Right lobe of liver (tissue), 6 donors: ENCODE measurements at regions not wholly inside any gene's neighbourhood (a gene's known extent, or its start where the extent isn't known, plus 50 kb on each side); places are given as distances from the start of the nearest gene placed in this dataset.
A peak's percentile ranks its signal among the peaks of the same experiment; 100 is the strongest.

Experiments used
- ATAC-seq, 4 donors: fragments of 200-7000 bp; cut with Tn5 transposase; one replicate each; pipeline ENCODE4 v1.9.1; 2020; ENCODE audit warnings: mild to moderate bottlenecking in 4 of 4, moderate library complexity in 4 of 4
- DNase-seq, 3 donors: peaks; one replicate each; pipeline ENCODE4 v3.0.0-alpha.2; 2020
- H3K27ac ChIP-seq, 3 donors: fragments of 200-600 bp; one replicate each; pipeline ENCODE4 v1.8.0; 2022
- H3K27me3 ChIP-seq, 2 donors: fragments of 200-600 bp; one replicate each; pipeline ENCODE4 v1.8.0; 2022
- H3K36me3 ChIP-seq, 4 donors: fragments of 200-600 bp; sonication (generic) in 1 of 4; one replicate each; pipeline versions ENCODE4 v1.5.1 to v1.8.0; 2017 to 2022; ENCODE audit warnings: control low read depth in 1 of 4
- H3K4me1 ChIP-seq, 4 donors: fragments of 200-600 bp; sonication (generic) in 1 of 4; one replicate each; pipeline versions ENCODE4 v1.5.1 to v1.8.0; 2017 to 2022; ENCODE audit warnings: control low read depth in 1 of 4
- H3K4me3 ChIP-seq, 3 donors: fragments of 200-600 bp; one replicate each; pipeline ENCODE4 v1.8.0; 2022
- H3K9me3 ChIP-seq, 4 donors: fragments of 200-600 bp; sonication (generic) in 1 of 4; one replicate each; pipeline versions ENCODE4 v1.5.1 to v1.8.0; 2017 to 2022; ENCODE audit warnings: control low read depth in 1 of 4
- POLR2A ChIP-seq: fragments of 450-650 bp; IDR thresholded peaks from one replicate; pipeline ENCODE4 v1.6.1; 2017; ENCODE audit warnings: antibody characterized with exemption, mild to moderate bottlenecking
- WGBS: methylation state at CpG from one replicate; pipeline ENCODE4 v1.1.6; 2018; ENCODE audit warnings: low coverage, low lambda C conversion rate; ENCODE audit not compliant: insufficient coverage; ENCODE audit errors: missing lambda C conversion rate; 5-methylcytosine and 5-hydroxymethylcytosine counted together
- intact Hi-C, 2 donors: fragments of 100-400 bp; cut with DNase I; formaldehyde crosslinking; loops; one replicate each; pipeline versions ENCODE4 v1.11.2 to v1.14.1; 2022
- TF ChIP-seq, protein P1 (sequence below), 4 donors: fragments of 200-600 bp in 3 of 4; fragments of 450-650 bp in 1 of 4; IDR thresholded peaks; one replicate each; pipeline versions ENCODE4 v1.5.1 to v1.8.0; 2016 to 2022; ENCODE audit warnings: antibody characterized with exemption in 4 of 4, mild to moderate bottlenecking in 2 of 4
- donor health status: DM: no; HTN: yes; CAD: no.
- donor health status: DM: no; HTN: no; CAD: no.
- donor health status: DM: no; HTN: no; CAD: no.
- donor health status: DM: no; HTN: yes; CAD: no.
- donor health status: DM: no; HTN: yes; CAD: no.

DNA sequence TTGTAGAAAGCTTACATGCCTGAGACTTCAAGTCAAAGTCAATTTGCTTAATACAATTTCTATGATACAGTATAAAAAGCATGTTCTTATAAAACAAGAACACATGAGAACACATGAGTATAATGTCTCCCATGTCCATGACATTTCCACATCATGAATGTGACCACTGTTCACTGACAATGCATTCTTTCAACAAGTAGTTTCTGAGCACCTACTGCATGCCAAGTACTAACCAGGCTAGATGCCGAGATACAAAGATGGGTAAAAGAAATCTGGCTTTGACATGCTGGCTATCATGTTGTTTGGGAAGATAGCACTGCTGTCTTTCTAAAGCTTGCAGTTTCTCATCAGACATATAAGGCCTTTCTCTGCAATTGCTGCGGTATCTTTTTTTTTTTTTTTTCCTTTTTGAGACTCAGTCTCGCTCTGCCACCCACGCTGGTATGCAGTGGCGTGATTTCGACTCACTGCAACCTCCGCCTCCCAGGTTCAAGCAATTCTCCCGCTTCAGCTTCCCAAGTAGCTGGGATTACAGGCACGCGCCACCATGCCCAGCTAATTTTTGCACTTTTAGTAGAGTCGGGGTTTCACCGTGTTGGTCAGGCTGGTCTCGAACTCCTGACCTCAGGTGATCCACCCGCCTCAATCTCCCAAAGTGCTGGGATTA lies 123.6 kb upstream of the DST start:
- no peaks in the 10 kb centered on the region for H3K36me3 ChIP-seq
- H3K27me3 ChIP-seq: no peaks in the 10 kb centered on the region
- no peak overlapping the region for H3K4me3 ChIP-seq
- peaks cover 0 to 6% (median 3%) of the 10 kb centered on the region in 4 donors for H3K4me1 ChIP-seq
- no peak for ATAC-seq
- 94% methylated on average over 14 of the region's 14 CpGs for WGBS
- H3K27ac ChIP-seq: no peak overlapping the region
- intact Hi-C loops: loop anchor here in 1 of 2 donors (10.0 kb wide), 1 partner anchor 131 kb away; no protein-coding TSS in a partner anchor
- TF ChIP-seq POLR2A: no peak
- TF ChIP-seq, protein P1, sequence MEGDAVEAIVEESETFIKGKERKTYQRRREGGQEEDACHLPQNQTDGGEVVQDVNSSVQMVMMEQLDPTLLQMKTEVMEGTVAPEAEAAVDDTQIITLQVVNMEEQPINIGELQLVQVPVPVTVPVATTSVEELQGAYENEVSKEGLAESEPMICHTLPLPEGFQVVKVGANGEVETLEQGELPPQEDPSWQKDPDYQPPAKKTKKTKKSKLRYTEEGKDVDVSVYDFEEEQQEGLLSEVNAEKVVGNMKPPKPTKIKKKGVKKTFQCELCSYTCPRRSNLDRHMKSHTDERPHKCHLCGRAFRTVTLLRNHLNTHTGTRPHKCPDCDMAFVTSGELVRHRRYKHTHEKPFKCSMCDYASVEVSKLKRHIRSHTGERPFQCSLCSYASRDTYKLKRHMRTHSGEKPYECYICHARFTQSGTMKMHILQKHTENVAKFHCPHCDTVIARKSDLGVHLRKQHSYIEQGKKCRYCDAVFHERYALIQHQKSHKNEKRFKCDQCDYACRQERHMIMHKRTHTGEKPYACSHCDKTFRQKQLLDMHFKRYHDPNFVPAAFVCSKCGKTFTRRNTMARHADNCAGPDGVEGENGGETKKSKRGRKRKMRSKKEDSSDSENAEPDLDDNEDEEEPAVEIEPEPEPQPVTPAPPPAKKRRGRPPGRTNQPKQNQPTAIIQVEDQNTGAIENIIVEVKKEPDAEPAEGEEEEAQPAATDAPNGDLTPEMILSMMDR (IDR thresholded peaks at IDR 0.05): no peak
- no peak for DNase-seq
- no peaks in the 10 kb centered on the region for H3K9me3 ChIP-seq

- Histone ChIP-seq H3K4me3 (no peak overlapping the region), H3K9me3 (no peaks in the 10 kb centered on the region), H3K27ac (no peak overlapping the region), H3K27me3 (no peaks in the 10 kb centered on the region), H3K4me1 (peaks cover 0 to 6% (median 3%) of the 10 kb centered on the region in 4 donors), H3K36me3 (no peaks in the 10 kb centered on the region)
- intact Hi-C loops: loop anchor here in 1 of 2 donors (10.0 kb wide), 1 partner anchor 131 kb away; no protein-coding TSS in a partner anchor
- ATAC-seq (no peak), DNase-seq (no peak)
- 82% methylated on average over 2 of the region's 2 CpGs for WGBS
- no peak for TF ChIP-seq POLR2A
- TF ChIP-seq, protein P1 (IDR thresholded peaks at IDR 0.05): no peak
Observed at GRCh38 chr6:56765494-56765893, 122.8 kb upstream of the DST start.

DNA sequence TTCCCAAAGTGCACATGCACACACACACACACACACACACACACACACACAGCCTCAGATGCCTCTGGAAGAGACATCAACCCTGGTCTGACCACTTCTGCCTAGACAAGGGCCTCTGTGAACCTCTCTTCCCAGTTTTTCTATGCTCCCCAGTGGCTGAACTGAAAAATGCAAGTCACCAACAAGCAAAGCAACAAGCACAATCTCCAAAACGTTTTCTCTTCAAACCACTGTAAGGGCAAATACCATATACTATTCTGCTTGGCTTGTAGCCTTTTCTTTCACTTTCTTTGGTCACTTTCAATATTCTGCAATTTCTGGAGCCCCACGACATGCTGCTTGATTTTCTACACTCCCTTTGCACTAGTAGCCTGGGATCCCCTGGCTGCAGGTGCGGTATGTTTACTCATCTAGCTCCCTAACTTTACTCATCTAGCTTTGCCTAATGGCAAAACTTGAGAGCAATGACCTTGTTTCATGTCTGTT lies 121.4 kb upstream of the DST start:
- 10% methylated on average over 3 of the region's 3 CpGs for WGBS
- DNase-seq (no peak), ATAC-seq (peak; percentile 87 to 92 (median 91))
- intact Hi-C loops: loop anchor here in 1 of 2 donors (10.0 kb wide), 1 partner anchor 129 kb away; no protein-coding TSS in a partner anchor
- no peaks in the 10 kb centered on the region for H3K9me3 ChIP-seq
- peaks cover 0 to 6% (median 3%) of the 10 kb centered on the region in 4 donors for H3K4me1 ChIP-seq
- H3K36me3 ChIP-seq: no peaks in the 10 kb centered on the region
- H3K4me3 ChIP-seq: peak overlapping the region in 1 of 3 donors; percentile 18
- peak overlapping the region in 1 of 3 donors; percentile 48 for H3K27ac ChIP-seq
- H3K27me3 ChIP-seq: no peaks in the 10 kb centered on the region
- TF ChIP-seq, protein P1 (IDR thresholded peaks at IDR 0.05): peak; percentile 26 to 57 (median 42)
- TF ChIP-seq POLR2A: no peak

DNA sequence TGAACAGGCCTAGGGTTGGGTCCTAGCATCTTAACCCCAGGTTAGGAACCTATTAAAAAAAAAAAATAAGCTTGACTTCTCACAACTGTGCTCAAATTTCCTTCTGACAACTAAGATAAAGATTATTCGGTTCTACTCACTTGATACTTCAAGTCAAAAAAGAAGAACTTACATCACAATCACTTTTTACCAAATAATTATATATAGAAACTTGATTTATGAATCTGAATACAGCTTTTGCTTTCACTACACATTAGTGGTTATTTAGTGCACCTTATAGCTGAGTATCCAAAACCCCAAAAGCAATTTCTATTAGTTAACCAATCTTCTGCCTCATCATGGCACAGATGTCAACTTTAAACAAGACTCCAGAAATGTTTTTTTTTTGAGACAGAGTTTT lies 119.0 kb upstream of the DST start:
- H3K9me3 ChIP-seq: no peaks in the 10 kb centered on the region
- H3K27ac ChIP-seq: no peak overlapping the region
- TF ChIP-seq, protein P1 (IDR thresholded peaks at IDR 0.05): no peak
- TF ChIP-seq POLR2A: no peak
- ATAC-seq (no peak), DNase-seq (no peak)
- WGBS: 53% methylated on average over 1 of the region's 1 CpG
- H3K4me3 ChIP-seq: no peak overlapping the region
- H3K27me3 ChIP-seq: no peaks in the 10 kb centered on the region
- intact Hi-C loops: loop anchor here in 1 of 2 donors (10.0 kb wide), 1 partner anchor 127 kb away; no protein-coding TSS in a partner anchor
- H3K36me3 ChIP-seq: no peaks in the 10 kb centered on the region
- peaks cover 0 to 9% (median 4%) of the 10 kb centered on the region in 4 donors for H3K4me1 ChIP-seq
